Neural progenitor cell (in vitro differentiated cells): ENCODE measurements at regions not wholly inside any gene's neighbourhood (a gene's known extent, or its start where the extent isn't known, plus 50 kb on each side); places are given as distances from the start of the nearest gene placed in this dataset.

Experiments
- CTCF ChIP-seq: fragments of 200-600 bp; sonication (generic); IDR thresholded peaks from 2 replicates; pipeline ENCODE4 v1.5.1; 2017; ENCODE audit warnings: antibody characterized with exemption, mild to moderate bottlenecking
- EZH2 ChIP-seq: fragments of 200-600 bp; sonication (generic); IDR thresholded peaks from 2 replicates; pipeline ENCODE4 v1.6.1; 2017; ENCODE audit warnings: antibody characterized with exemption, mild to moderate bottlenecking, moderate library complexity
- EZH2phosphoT487 ChIP-seq: fragments of 200-600 bp; sonication (generic); IDR thresholded peaks from 2 replicates; pipeline ENCODE4 v1.6.1; 2017; ENCODE audit warnings: antibody characterized with exemption

- TF ChIP-seq CTCF (no peak), EZH2 (no peak), EZH2phosphoT487 (no peak)
Observed at GRCh38 chr14:55986069-55986468, 132.1 kb upstream of the PELI2 start.
